Activated B cell treated with CpG ODN at 0.5 μM for 24 hours (primary cell): ENCODE measurements at regions not wholly inside any gene's neighbourhood (a gene's known extent, or its start where the extent isn't known, plus 50 kb on each side); places are given as distances from the start of the nearest gene placed in this dataset.

Experiments
- ATAC-seq: fragments of 200-7000 bp; cut with Tn5 transposase; one replicate; pipeline ENCODE4 v1.10.0; 2021; ENCODE audit warnings: low read depth, mild to moderate bottlenecking, moderate library complexity
- CTCF ChIA-PET: fragments of 350-600 bp; sonication (Branson Sonifier 250); formaldehyde crosslinking; loops from one replicate; lab custom pipeline; 2021; ENCODE audit warnings: antibody characterized with exemption; lab: Charles Lee
- POLR2A ChIA-PET: fragments of 350-600 bp; sonication (Branson Sonifier 250); formaldehyde crosslinking; loops from one replicate; lab custom pipeline; 2021; ENCODE audit warnings: antibody characterized with exemption; lab: Charles Lee
- DNase-seq: peaks from one replicate; pipeline ENCODE4 v3.0.0; 2022
- H3K27ac Mint-ChIP-seq: one replicate; pipeline ENCODE4 v1.8.0; 2020; ENCODE audit warnings: mixed read lengths
- H3K27me3 Mint-ChIP-seq: one replicate; pipeline ENCODE4 v1.8.0; 2021; ENCODE audit warnings: mixed read lengths
- H3K36me3 Mint-ChIP-seq: one replicate; pipeline ENCODE4 v1.8.0; 2021; ENCODE audit warnings: low read depth, mixed read lengths
- H3K4me1 Mint-ChIP-seq: one replicate; pipeline ENCODE4 v1.8.0; 2021; ENCODE audit warnings: mixed read lengths
- H3K4me3 Mint-ChIP-seq: one replicate; pipeline ENCODE4 v1.8.0; 2020; ENCODE audit warnings: mild to moderate bottlenecking, mixed read lengths
- H3K9me3 Mint-ChIP-seq: one replicate; pipeline ENCODE4 v1.8.0; 2020; ENCODE audit warnings: mixed read lengths
- intact Hi-C: fragments of 100-400 bp; cut with micrococcal nuclease; formaldehyde crosslinking; loops from one replicate; pipeline ENCODE4 v1.15.1; 2024
- TF ChIP-seq, protein P1 (sequence below): fragments of 200-600 bp; IDR thresholded peaks from one replicate; pipeline ENCODE4 v1.8.0; 2022; ENCODE audit warnings: antibody characterized with exemption, mild to moderate bottlenecking

DNA sequence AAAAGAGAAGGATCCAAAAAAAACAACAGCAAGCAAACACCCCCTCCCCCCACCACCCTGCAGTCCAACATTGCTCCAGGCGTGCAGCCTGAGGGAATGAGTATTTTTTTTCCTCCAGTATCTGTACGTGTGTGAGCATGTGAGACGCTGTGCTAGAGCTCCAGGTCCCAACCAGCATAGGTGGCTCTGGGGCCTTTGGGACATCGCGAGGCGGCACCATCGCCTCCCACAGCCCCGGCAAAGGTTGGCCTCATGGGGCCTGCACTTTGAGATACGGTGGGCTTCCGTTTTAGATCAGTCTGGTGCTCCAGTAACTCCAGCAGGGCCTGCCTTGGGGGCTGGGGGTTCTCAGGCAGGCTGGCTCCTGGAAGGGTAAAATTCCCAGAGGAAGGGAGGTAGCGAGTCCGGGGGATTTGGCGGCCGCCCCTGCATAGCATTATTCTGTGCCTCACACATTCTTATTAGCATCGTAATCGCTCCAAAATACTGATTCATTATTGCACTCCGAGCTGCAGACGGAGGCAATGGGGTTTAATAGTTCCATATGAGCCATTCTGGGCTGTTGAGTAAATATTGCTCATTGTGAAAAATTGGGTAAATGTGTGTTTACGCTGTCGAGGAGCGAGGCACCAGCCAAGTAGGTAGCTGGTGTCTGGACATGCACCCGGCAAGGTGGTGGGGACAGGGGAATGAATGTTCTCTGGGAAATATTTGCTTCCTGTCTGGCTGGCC is 143.1 kb upstream of the MYL2 start:
- ChIA-PET CTCF (no interaction called here), POLR2A (interaction anchor here (0.6 kb wide), 1 partner anchor 500 kb away, joined by 6 read pairs; no protein-coding TSS in a partner anchor)
- no peaks in the 10 kb centered on the region for H3K27me3 Mint-ChIP-seq
- peaks cover 3% of the 10 kb centered on the region for H3K9me3 Mint-ChIP-seq
- peaks cover 2% of the 10 kb centered on the region for H3K4me1 Mint-ChIP-seq
- H3K36me3 Mint-ChIP-seq: no peaks in the 10 kb centered on the region
- no peak overlapping the region for H3K4me3 Mint-ChIP-seq
- DNase-seq (no peak), ATAC-seq (no peak)
- no peak overlapping the region for H3K27ac Mint-ChIP-seq
- intact Hi-C loops: no loop called here
- TF ChIP-seq, protein P1, sequence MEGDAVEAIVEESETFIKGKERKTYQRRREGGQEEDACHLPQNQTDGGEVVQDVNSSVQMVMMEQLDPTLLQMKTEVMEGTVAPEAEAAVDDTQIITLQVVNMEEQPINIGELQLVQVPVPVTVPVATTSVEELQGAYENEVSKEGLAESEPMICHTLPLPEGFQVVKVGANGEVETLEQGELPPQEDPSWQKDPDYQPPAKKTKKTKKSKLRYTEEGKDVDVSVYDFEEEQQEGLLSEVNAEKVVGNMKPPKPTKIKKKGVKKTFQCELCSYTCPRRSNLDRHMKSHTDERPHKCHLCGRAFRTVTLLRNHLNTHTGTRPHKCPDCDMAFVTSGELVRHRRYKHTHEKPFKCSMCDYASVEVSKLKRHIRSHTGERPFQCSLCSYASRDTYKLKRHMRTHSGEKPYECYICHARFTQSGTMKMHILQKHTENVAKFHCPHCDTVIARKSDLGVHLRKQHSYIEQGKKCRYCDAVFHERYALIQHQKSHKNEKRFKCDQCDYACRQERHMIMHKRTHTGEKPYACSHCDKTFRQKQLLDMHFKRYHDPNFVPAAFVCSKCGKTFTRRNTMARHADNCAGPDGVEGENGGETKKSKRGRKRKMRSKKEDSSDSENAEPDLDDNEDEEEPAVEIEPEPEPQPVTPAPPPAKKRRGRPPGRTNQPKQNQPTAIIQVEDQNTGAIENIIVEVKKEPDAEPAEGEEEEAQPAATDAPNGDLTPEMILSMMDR: no peak

DNA sequence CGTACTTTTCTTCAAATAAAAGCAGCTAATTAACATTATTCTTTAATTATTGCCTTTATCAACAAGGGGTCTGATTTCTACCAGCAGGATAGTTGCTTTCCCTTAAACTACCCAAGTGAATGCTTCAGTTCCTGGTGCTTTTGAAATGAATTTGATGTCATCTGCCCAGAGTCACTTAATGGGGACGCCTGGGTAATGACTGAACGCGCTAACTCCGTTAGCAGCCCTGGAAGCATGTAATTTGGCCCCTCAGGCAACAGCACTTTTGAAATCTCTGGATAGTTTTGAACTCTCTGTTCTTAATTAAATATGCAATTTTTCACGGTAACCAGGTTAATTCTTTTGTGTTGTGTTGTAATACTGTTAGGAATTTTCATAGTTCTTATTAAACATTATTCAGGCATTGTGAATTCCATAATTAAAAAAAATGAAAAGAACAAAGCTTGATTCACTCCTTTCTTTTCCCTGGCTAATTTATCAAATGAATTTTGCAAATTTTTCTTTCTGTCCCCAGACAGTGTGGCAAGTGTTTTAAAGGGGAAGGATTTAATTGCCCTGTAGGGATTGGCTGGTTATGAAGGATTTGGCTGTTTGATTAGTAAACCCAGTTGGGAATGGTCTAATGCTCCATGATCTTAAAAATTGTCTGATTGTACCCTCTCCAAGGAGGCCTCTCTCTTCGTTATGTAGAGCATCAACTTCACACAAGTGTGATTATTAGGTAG is 137.5 kb upstream of the MYL2 start:
- Mint-ChIP-seq H3K4me3 (no peak overlapping the region), H3K36me3 (no peaks in the 10 kb centered on the region), H3K27ac (peak overlapping the region; percentile 78), H3K27me3 (no peaks in the 10 kb centered on the region), H3K4me1 (peaks cover 28% of the 10 kb centered on the region), H3K9me3 (peaks cover 9% of the 10 kb centered on the region)
- TF ChIP-seq, protein P1: no peak
- intact Hi-C loops: no loop called here
- ChIA-PET CTCF (interaction anchor here (1.3 kb wide), 1 partner anchor 170 kb away, joined by 4 read pairs; no protein-coding TSS in a partner anchor), POLR2A (no interaction called here)
- ATAC-seq (no peak), DNase-seq (no peak)

DNA sequence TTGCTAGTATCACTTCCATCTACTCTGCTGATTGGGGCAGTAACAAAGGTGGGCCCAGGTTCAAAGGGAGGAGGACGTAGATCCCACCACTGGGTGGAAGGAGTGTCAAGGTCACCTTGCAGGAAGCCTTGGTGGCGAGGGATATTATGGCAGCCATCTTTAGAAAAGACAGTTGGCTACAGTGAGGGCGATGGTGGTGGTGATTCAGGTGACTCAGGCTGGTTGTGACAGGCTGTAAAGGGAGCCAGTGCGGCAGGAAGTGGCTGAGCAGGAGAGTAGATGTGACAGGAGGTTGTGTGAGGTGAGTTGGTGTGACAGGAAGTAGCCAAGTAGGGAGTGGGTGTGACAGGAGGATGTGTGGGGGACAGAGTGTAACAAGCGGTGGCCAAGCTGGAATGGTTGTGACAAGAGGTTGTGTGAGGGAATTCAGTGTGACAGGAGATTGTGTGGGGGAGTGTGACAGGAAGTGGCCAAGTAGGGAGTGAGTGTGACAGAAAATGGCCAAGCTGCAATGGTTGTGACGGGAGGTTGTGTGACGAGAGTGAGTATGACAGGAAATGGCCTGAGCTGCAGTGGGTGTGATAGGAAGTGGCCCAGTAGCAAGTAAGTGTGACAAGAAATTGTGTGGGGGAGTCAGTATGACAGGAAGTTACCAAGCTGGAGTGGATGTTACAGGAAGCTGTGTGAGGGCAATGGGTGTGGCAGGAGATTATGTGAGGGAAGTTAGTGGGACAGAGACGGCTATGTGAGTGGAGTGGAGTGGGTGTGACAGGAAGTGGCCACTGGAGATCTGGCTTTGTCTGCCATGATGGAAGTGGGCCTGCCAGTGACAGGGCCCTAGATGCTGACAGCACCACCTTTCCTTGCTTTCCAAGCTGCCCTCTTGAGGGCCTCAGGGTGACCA is 136.5 kb upstream of the MYL2 start:
- H3K4me1 Mint-ChIP-seq: peaks cover 28% of the 10 kb centered on the region
- TF ChIP-seq, protein P1: no peak
- peaks cover 9% of the 10 kb centered on the region for H3K9me3 Mint-ChIP-seq
- ChIA-PET POLR2A (no interaction called here), CTCF (interaction anchor here (1.3 kb wide), 1 partner anchor 169 kb away, joined by 4 read pairs; no protein-coding TSS in a partner anchor)
- DNase-seq (no peak), ATAC-seq (peak; percentile 75)
- peak overlapping the region; percentile 78 for H3K27ac Mint-ChIP-seq
- intact Hi-C loops: no loop called here
- H3K36me3 Mint-ChIP-seq: no peaks in the 10 kb centered on the region
- H3K27me3 Mint-ChIP-seq: no peaks in the 10 kb centered on the region
- no peak overlapping the region for H3K4me3 Mint-ChIP-seq

DNA sequence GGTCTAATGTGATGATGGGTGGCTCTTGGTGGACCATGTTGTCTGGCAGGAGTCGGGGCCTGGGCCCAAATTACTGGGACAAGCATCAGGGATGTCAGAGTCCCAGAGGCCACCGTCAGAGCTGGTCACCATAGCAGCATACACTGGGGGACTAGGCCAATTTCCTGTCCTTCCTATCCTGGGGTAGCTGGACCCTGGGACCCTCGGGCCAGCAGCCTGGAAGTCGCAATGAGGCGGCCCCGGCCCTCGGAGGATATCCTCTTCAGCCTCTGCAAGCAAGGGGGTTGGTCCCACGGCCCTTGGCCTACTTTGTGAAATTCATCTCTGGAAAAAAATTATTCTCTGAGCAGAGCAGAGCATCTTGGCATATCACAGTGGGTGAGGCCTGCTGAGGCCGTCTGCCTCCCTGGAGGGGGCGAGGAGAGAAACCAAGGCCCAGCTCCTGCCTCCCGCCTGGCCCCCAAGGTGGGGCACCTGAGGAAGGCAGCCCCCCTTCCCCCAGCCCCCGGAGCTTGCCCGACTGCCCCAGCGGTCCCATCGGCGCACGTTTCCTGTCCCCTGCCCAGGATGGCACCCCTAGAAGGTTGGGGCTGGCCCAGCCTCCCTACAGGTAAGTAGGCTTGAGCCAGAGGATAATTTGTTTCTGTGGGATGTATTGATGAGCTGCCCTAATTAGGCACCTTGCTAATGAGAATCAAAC is 135.0 kb upstream of the MYL2 start:
- TF ChIP-seq, protein P1: no peak
- H3K4me3 Mint-ChIP-seq: no peak overlapping the region
- CTCF ChIA-PET: no interaction called here

More for the DNA sequence above, 135.0 kb upstream of the MYL2 start:
- Mint-ChIP-seq H3K9me3 (peaks cover 9% of the 10 kb centered on the region), H3K27me3 (no peaks in the 10 kb centered on the region), H3K4me1 (peaks cover 28% of the 10 kb centered on the region), H3K36me3 (no peaks in the 10 kb centered on the region), H3K27ac (no peak overlapping the region)
- POLR2A ChIA-PET: no interaction called here
- no peak for DNase-seq
- ATAC-seq: no peak
- intact Hi-C loops: no loop called here
